ENCODE measurements at regions not wholly inside any gene's neighbourhood (a gene's known extent, or its start where the extent isn't known, plus 50 kb on each side); places are given as distances from the start of the nearest gene placed in this dataset.

DNA sequence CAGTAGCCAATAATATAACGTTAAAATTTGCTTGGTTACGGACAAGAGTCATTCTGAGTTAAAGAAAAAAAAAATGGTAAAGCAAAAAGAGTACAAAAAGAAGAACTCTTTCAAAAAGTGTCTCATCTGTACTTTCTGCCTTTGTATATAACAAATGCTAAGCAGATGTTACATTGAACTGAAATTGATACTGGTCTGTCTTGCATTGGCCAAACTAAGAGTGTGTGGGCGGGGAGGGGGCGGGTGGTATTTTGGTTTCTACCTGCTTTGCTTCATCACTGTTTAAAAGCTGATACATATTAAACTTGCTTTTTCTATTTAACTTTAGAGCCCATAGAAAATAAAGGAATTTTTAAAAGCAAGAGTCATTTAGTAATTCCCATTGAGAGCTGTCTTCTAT is 215.0 kb upstream of the THBS1 start:
- DNase-seq = no peak

- no peak for DNase-seq
These were observed 213.3 kb upstream of the THBS1 start for GRCh38 chr15:39367596-39367995.

- DNase-seq = no peak
These were observed 211.1 kb upstream of the THBS1 start for GRCh38 chr15:39369768-39370167.

DNA sequence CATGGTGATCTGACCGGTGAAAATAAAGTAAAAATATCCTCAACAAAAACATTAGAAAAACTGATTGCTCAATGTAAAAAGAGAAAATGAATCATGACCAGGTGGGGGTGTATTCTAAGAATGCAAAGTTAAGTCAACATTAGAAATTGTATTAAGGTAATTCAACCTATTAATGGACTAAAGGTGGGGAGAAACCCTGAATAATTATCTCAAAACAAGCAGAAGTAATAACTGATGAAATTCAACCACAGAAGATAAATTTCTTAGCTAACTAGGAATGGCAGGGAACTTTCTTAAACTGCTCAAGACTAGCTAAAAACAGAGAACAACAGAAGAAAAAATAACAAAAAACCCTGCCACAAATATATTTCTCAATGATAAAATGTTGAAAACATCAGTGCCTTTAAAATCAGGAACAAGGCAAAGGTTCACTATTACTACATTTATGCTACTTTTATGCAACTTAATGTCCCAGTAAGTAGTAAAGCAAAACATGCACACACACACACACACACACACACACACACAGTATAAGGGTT is 204.4 kb upstream of the THBS1 start:
- DNase-seq = no peak

GRCh38 chr15:39381517-39381916 is 199.4 kb upstream of the THBS1 start:
- no peak for DNase-seq

GRCh38 chr15:39388118-39388517 is 192.8 kb upstream of the THBS1 start:
- no peak for DNase-seq

GRCh38 chr15:39391230-39391629 is 189.6 kb upstream of the THBS1 start:
- DNase-seq = no peak

- no peak for DNase-seq
These were observed 188.3 kb upstream of the THBS1 start for GRCh38 chr15:39392469-39393047.

GRCh38 chr15:39393575-39394335 is 187.1 kb upstream of the THBS1 start:
- DNase-seq = no peak

DNA sequence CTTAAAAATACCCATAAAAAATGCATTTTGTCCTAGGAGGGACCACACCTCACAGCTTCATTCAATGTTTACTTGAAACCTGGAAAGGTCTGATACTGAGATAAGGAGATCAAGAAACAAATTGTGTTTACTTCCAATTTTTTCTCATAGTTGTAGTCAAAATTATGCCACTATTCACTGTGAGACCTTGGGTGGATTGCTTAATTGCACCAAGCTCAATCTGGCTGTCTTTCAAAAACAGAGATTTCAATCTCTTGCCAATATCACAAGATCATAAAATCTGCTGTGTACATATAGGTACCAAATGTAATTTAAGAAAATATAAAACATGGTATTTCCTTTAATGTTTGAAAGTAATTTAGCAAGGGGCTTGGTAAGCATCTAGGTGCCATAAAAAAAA is 186.4 kb upstream of the THBS1 start:
- no peak for DNase-seq

- no peak for DNase-seq
These were observed 183.8 kb upstream of the THBS1 start for GRCh38 chr15:39396979-39397615.

- no peak for DNase-seq
These were observed 183.0 kb upstream of the THBS1 start for GRCh38 chr15:39397883-39398282.

DNA sequence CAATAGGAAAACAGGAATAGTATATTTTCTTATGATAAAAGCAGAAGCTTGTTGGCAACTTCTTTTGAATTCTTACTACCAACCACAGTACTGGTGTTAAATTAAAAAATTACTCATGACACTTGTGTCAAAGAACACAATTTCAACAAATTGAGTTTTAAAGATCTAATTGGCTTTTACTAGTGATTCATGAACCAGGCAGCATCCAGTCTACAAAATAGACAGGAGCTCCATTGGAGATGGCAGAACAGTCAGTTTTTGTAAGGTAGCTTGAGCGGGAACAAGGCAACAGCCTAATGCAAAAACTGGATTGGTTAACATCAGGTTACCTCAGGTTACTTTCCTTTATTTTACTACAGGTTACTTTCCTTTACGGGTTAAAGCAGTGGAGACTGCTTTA is 181.3 kb upstream of the THBS1 start:
- DNase-seq = no peak

DNA sequence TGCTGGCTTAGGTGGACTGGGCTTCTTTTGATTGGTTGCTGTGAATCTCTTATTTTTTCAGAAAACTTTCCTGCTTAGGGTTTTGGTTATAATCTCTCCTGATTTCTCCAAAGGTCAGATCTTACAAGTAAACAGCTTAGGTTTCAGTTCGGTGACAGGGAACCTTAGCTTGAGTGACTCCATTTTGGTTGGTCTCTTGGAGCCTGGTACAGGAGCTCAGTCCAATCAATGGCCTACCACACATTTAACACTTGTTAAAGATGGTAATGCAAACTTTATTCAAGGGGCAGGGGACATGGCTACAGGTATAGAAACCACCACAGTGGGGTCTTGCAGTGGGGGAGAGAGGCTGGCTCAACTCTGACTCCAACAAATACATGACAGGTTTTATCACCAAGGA is 180.9 kb upstream of the THBS1 start:
- no peak for DNase-seq

- no peak for DNase-seq
These were observed 179.9 kb upstream of the THBS1 start for GRCh38 chr15:39400821-39401550.

GRCh38 chr15:39403640-39404117 is 177.2 kb upstream of the THBS1 start:
- DNase-seq = no peak

- no peak for DNase-seq
These were observed 176.1 kb upstream of the THBS1 start for GRCh38 chr15:39404767-39405181.

GRCh38 chr15:39406485-39406884 is 174.4 kb upstream of the THBS1 start:
- no peak for DNase-seq

GRCh38 chr15:39407116-39407515 is 173.8 kb upstream of the THBS1 start:
- DNase-seq = no peak

DNA sequence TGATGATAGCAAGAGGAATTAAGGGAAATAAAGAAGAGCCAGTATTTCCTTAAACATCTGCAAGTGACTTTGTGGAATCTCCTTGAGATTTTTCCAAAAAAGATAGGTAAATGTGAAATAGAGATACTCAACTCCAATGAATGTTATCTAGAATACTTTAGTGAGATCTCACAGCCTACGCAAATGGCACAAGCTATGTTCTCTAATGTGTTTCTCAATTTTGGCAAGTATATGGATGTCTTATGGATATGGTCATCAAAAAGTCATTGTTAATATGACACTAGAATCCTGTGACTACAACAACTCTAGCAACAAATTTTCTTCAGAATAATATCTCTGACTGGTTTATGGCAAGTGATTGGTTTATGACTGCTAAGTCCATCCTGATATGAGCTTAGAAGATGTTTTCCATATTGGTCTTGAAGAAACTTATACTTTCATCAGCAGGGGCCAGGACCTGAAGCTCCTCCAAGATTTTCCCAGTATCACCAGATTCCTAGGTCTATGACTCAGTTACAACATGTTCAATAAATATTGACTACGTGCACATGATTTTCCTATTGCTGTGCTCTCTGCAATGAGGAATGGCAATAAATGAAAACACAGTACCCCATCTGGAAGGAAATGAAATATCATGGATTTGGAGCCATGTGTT is 170.9 kb upstream of the THBS1 start:
- DNase-seq = no peak

- no peak for DNase-seq
These were observed 169.5 kb upstream of the THBS1 start for GRCh38 chr15:39411102-39411989.

DNA sequence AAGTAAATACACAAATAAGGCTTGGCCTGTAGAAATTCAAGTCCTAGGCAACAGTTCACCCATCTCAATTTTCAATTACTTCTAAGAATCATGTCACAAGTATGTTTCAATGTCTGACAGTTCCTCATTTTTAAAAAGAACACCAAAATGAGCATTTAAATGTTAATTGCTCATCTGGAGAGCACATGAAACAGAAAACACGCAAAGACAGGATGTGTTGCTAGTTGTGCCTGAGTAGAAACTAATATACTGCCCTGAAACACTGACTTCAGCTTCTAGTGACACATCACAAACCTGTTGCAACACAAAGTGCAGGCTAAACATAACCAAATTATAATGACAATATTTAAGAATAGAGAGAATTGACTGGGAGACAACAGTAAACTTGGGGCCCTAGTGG is 167.3 kb upstream of the THBS1 start:
- no peak for DNase-seq
